Brain microvascular endothelial cell (primary cell): ENCODE measurements at regions not wholly inside any gene's neighbourhood (a gene's known extent, or its start where the extent isn't known, plus 50 kb on each side); places are given as distances from the start of the nearest gene placed in this dataset.

Source experiments
- DNase-seq: peaks from one replicate; pipeline ENCODE4 v3.0.0-alpha.2; 2020
- H3K27ac ChIP-seq: fragments of 250-450 bp; sonication (Bioruptor Pico); 2 replicates; pipeline ENCODE4 v1.5.1; 2020; ENCODE audit warnings: mild to moderate bottlenecking, moderate library complexity
- H3K27me3 ChIP-seq: fragments of 250-450 bp; sonication (Bioruptor Pico); replicated peaks from 2 replicates; pipeline ENCODE4 v1.5.1; 2020; ENCODE audit warnings: mild to moderate bottlenecking
- H3K36me3 ChIP-seq: fragments of 250-450 bp; sonication (Bioruptor Pico); replicated peaks from 2 replicates; pipeline ENCODE4 v1.5.1; 2020; ENCODE audit warnings: mild to moderate bottlenecking
- H3K4me3 ChIP-seq: 2 replicates; pipeline ENCODE4 v1.5.1; 2011; ENCODE audit warnings: low read depth, mild to moderate bottlenecking, control low read depth, low read length, moderate library complexity
- CTCF ChIP-seq: IDR thresholded peaks from 2 replicates; pipeline ENCODE4 v1.5.1; 2011; ENCODE audit warnings: low read depth, mild to moderate bottlenecking, moderate library complexity, low read length, control low read depth, inconsistent platforms; ENCODE audit errors: missing control alignments
- in situ Hi-C: cut with HindIII; loops from 2 replicates; pipeline ENCODE4 v1.10.0; 2017; ENCODE audit warnings: low sequenced_read_pairs, low pct_ligation_motif_present

GRCh38 chr4:189409158-189409557 lies 531.5 kb upstream of the FRG1 start:
- Histone ChIP-seq H3K4me3 (no peak overlapping the region), H3K27me3 (no peaks in the 10 kb centered on the region), H3K36me3 (no peaks in the 10 kb centered on the region), H3K27ac (no peak overlapping the region)
- TF ChIP-seq CTCF: no peak
- in situ Hi-C loops: no loop called here
- DNase-seq: no peak

- no peaks in the 10 kb centered on the region for H3K36me3 ChIP-seq
- TF ChIP-seq CTCF: no peak
- no peaks in the 10 kb centered on the region for H3K27me3 ChIP-seq
- in situ Hi-C loops: no loop called here
- no peak overlapping the region for H3K27ac ChIP-seq
- no peak overlapping the region for H3K4me3 ChIP-seq
- DNase-seq: no peak
Observed at GRCh38 chr4:189414021-189414420, 526.7 kb upstream of the FRG1 start.

GRCh38 chr4:189420572-189420971 lies 520.1 kb upstream of the FRG1 start:
- Histone ChIP-seq H3K4me3 (no peak overlapping the region), H3K27me3 (no peaks in the 10 kb centered on the region), H3K27ac (no peak overlapping the region), H3K36me3 (no peaks in the 10 kb centered on the region)
- no peak for TF ChIP-seq CTCF
- no peak for DNase-seq
- in situ Hi-C loops: no loop called here

GRCh38 chr4:189436207-189436606 lies 504.5 kb upstream of the FRG1 start:
- no peaks in the 10 kb centered on the region for H3K27me3 ChIP-seq
- in situ Hi-C loops: no loop called here
- H3K4me3 ChIP-seq: no peak overlapping the region
- no peak overlapping the region for H3K27ac ChIP-seq
- DNase-seq: no peak
- H3K36me3 ChIP-seq: no peaks in the 10 kb centered on the region
- TF ChIP-seq CTCF: no peak

GRCh38 chr4:189440716-189441115 lies 500.0 kb upstream of the FRG1 start:
- Histone ChIP-seq H3K27ac (no peak overlapping the region), H3K36me3 (no peaks in the 10 kb centered on the region), H3K27me3 (no peaks in the 10 kb centered on the region), H3K4me3 (no peak overlapping the region)
- no peak for TF ChIP-seq CTCF
- no peak for DNase-seq
- in situ Hi-C loops: no loop called here

GRCh38 chr4:189443341-189443740 lies 497.3 kb upstream of the FRG1 start:
- no peak overlapping the region for H3K27ac ChIP-seq
- no peaks in the 10 kb centered on the region for H3K27me3 ChIP-seq
- no peak for DNase-seq
- no peaks in the 10 kb centered on the region for H3K36me3 ChIP-seq
- H3K4me3 ChIP-seq: no peak overlapping the region
- TF ChIP-seq CTCF: no peak
- in situ Hi-C loops: no loop called here
